Astrocyte of the spinal cord (primary cell): ENCODE measurements at regions not wholly inside any gene's neighbourhood (a gene's known extent, or its start where the extent isn't known, plus 50 kb on each side); places are given as distances from the start of the nearest gene placed in this dataset.

ENCODE experiments used
- DNase-seq: peaks from one replicate; pipeline ENCODE4 v3.0.0; 2011; ENCODE audit warnings: low read depth, low spot score
- H3K4me3 ChIP-seq: 2 replicates; pipeline ENCODE4 v1.5.1; 2011; ENCODE audit warnings: low read depth, mild to moderate bottlenecking, low read length, moderate library complexity
- CTCF ChIP-seq: IDR thresholded peaks from 2 replicates; pipeline ENCODE4 v1.5.1; 2012; ENCODE audit warnings: low read depth, mild to moderate bottlenecking, low read length, inconsistent platforms
- in situ Hi-C: cut with HindIII; loops from 2 replicates; pipeline ENCODE4 v1.10.0; 2017; ENCODE audit warnings: low sequenced_read_pairs

GRCh38 chr3:124404621-124405020 is 325.6 kb upstream of the UMPS start:
- in situ Hi-C loops: no loop called here

GRCh38 chr3:124407260-124407659 is 323.0 kb upstream of the UMPS start:
- peak; percentile 62 for DNase-seq
- TF ChIP-seq CTCF: no peak
- H3K4me3 ChIP-seq: no peak overlapping the region
- in situ Hi-C loops: no loop called here

More at GRCh38 chr3:124404621-124405020, 325.6 kb upstream of the UMPS start:
- no peak for DNase-seq
- TF ChIP-seq CTCF: no peak
- H3K4me3 ChIP-seq: no peak overlapping the region

GRCh38 chr3:124409650-124410275 is 320.5 kb upstream of the UMPS start:
- peak; percentile 32 for DNase-seq
- in situ Hi-C loops: no loop called here

GRCh38 chr3:124410471-124410870 is 319.8 kb upstream of the UMPS start:
- in situ Hi-C loops: no loop called here
- DNase-seq: no peak

More at GRCh38 chr3:124409650-124410275, 320.5 kb upstream of the UMPS start:
- no peak for TF ChIP-seq CTCF
- no peak overlapping the region for H3K4me3 ChIP-seq

GRCh38 chr3:124411728-124412127 is 318.5 kb upstream of the UMPS start:
- TF ChIP-seq CTCF: no peak
- in situ Hi-C loops: no loop called here

More at GRCh38 chr3:124410471-124410870, 319.8 kb upstream of the UMPS start:
- H3K4me3 ChIP-seq: no peak overlapping the region
- TF ChIP-seq CTCF: no peak

GRCh38 chr3:124412644-124413043 is 317.6 kb upstream of the UMPS start:
- in situ Hi-C loops: no loop called here
- no peak overlapping the region for H3K4me3 ChIP-seq
- DNase-seq: no peak
- TF ChIP-seq CTCF: no peak

More at GRCh38 chr3:124411728-124412127, 318.5 kb upstream of the UMPS start:
- H3K4me3 ChIP-seq: no peak overlapping the region
- DNase-seq: no peak
